ENCODE measurements at regions not wholly inside any gene's neighbourhood (a gene's known extent, or its start where the extent isn't known, plus 50 kb on each side); places are given as distances from the start of the nearest gene placed in this dataset.
"Not testable (repeated sequence)": the region's sequence is repeated elsewhere in the genome, so short reads cannot be mapped to it uniquely, and the experiment has no call there.

DNA sequence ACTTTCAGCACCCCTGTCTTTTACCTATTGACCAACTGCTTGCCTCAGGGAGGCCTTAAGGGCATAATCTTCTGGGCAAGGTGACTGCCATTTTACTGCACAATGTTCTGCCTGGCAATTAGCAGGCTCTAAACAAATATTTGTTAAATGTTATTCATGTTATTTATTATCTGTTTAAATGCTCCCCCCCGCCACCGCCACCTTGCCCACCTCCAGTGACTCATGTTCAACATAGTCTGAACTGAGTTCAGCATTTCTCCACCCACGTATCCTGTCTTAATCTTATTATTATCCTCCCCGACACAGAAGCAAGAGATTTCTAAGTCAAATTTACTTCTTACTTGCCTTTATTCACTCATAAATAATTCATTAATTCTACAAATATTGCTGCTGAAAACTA lies 144.8 kb downstream of the LIG4 start:
- DNase-seq (ENCODE audit: low read depth) = no peak
- in situ Hi-C loops (cut with HindIII; ENCODE audit: low sequenced_read_pairs) = no loop called here
- TF ChIP-seq, protein P1, sequence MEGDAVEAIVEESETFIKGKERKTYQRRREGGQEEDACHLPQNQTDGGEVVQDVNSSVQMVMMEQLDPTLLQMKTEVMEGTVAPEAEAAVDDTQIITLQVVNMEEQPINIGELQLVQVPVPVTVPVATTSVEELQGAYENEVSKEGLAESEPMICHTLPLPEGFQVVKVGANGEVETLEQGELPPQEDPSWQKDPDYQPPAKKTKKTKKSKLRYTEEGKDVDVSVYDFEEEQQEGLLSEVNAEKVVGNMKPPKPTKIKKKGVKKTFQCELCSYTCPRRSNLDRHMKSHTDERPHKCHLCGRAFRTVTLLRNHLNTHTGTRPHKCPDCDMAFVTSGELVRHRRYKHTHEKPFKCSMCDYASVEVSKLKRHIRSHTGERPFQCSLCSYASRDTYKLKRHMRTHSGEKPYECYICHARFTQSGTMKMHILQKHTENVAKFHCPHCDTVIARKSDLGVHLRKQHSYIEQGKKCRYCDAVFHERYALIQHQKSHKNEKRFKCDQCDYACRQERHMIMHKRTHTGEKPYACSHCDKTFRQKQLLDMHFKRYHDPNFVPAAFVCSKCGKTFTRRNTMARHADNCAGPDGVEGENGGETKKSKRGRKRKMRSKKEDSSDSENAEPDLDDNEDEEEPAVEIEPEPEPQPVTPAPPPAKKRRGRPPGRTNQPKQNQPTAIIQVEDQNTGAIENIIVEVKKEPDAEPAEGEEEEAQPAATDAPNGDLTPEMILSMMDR (IDR thresholded peaks at IDR 0.05; ENCODE audit: low read depth, low read length, missing control alignments) = no peak
- no peak overlapping the region for H3K4me3 ChIP-seq (ENCODE audit: low read depth, low read length)

GRCh38 chr13:108069521-108070210 lies 145.7 kb downstream of the LIG4 start:
- DNase-seq (ENCODE audit: low read depth) = no peak
- in situ Hi-C loops (cut with HindIII; ENCODE audit: low sequenced_read_pairs) = no loop called here

GRCh38 chr13:108064372-108064771 lies 151.0 kb downstream of the LIG4 start:
- DNase-seq (ENCODE audit: low read depth); H3K4me3 ChIP-seq (ENCODE audit: low read depth, low read length); in situ Hi-C loops (cut with HindIII; ENCODE audit: low sequenced_read_pairs): not testable (repeated sequence)

More at GRCh38 chr13:108069521-108070210, 145.7 kb downstream of the LIG4 start:
- H3K4me3 ChIP-seq (ENCODE audit: low read depth, low read length) = no peak overlapping the region
- TF ChIP-seq, protein P1 (IDR thresholded peaks at IDR 0.05; ENCODE audit: low read depth, low read length, missing control alignments) = no peak

DNA sequence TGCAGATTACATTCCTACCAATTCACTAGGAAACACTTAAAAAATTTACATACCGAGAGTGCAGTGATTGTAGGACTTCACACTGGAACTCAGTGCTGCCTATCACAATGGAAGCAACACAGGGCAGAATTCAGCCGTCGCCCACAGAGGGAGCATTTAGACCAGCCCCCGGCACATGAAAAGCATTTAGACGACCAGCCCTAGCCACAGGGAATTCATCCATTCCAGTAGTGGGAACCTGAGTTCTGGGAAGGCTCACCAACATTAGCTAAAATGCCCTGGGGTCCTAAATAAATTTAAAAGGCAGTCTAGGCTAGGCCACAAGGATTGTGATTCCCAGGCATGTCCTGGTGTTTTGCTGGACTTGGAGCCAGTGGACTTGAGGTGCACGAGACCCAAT lies 155.2 kb downstream of the LIG4 start:
- TF ChIP-seq, protein P1 (IDR thresholded peaks at IDR 0.05; ENCODE audit: low read depth, low read length, missing control alignments) = no peak
- no peak overlapping the region for H3K4me3 ChIP-seq (ENCODE audit: low read depth, low read length)
- in situ Hi-C loops (cut with HindIII; ENCODE audit: low sequenced_read_pairs) = no loop called here
- no peak for DNase-seq (ENCODE audit: low read depth)

- in situ Hi-C loops (cut with HindIII; ENCODE audit: low sequenced_read_pairs) = no loop called here
- H3K4me3 ChIP-seq (ENCODE audit: low read depth, low read length) = no peak overlapping the region
Observed at GRCh38 chr13:108056278-108056677, 159.1 kb downstream of the LIG4 start.

DNA sequence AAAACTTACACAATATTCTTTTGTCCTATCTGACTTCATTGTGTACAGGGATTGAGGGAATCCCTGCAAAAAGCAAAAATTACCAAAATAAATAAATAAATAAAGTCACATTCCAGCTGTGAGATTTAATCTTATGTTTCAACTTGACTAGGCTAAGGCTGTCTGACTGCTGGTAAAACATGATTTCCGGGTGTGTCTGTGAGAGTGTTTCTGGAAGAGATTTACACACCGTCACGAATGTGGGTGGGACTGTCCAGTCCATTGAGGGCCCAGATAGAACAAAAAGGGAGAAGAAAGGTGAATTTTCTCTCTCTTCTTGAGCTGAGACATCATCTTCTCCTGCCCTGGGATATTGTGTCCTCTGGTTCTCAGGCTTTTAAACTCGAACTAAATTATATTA lies 166.1 kb downstream of the LIG4 start:
- no peak overlapping the region for H3K4me3 ChIP-seq (ENCODE audit: low read depth, low read length)
- DNase-seq (ENCODE audit: low read depth) = no peak
- TF ChIP-seq, protein P1 (IDR thresholded peaks at IDR 0.05; ENCODE audit: low read depth, low read length, missing control alignments) = no peak
- in situ Hi-C loops (cut with HindIII; ENCODE audit: low sequenced_read_pairs) = no loop called here

More at GRCh38 chr13:108056278-108056677, 159.1 kb downstream of the LIG4 start:
- TF ChIP-seq, protein P1 (IDR thresholded peaks at IDR 0.05; ENCODE audit: low read depth, low read length, missing control alignments) = no peak
- no peak for DNase-seq (ENCODE audit: low read depth)

DNA sequence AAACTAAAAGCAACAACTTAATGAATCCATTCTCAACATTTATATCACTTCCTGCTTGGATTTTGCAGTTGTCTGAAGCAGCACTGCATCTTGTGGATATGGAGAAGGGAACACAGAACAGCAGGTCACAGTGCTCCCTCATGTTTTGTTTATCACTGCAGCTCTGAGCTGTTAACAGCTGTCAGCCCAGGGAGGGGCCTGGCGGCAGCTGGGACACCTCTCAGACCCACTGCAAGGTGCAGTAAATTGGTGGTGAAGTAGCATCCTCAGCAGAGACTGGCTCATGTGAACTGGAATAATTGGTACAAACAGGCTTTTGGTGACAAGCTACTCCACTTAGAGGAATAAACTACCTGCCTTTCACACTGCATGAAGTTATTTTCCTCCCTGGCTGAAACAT lies 170.4 kb downstream of the LIG4 start:
- in situ Hi-C loops (cut with HindIII; ENCODE audit: low sequenced_read_pairs) = no loop called here
- TF ChIP-seq, protein P1 (IDR thresholded peaks at IDR 0.05; ENCODE audit: low read depth, low read length, missing control alignments) = no peak
- DNase-seq (ENCODE audit: low read depth) = no peak
- H3K4me3 ChIP-seq (ENCODE audit: low read depth, low read length) = no peak overlapping the region

GRCh38 chr13:108042866-108043265 lies 172.5 kb downstream of the LIG4 start:
- DNase-seq (ENCODE audit: low read depth); H3K4me3 ChIP-seq (ENCODE audit: low read depth, low read length); in situ Hi-C loops (cut with HindIII; ENCODE audit: low sequenced_read_pairs): not testable (repeated sequence)

All from astrocyte of the cerebellum (primary cell).